Neutrophil (primary cell): ENCODE measurements at regions not wholly inside any gene's neighbourhood (a gene's known extent, or its start where the extent isn't known, plus 50 kb on each side); places are given as distances from the start of the nearest gene placed in this dataset.

Experiments used
- H3K27ac ChIP-seq: fragments of 200-600 bp; sonication (generic); 2 replicates; pipeline ENCODE4 v1.5.1; 2016; ENCODE audit warnings: mild to moderate bottlenecking, moderate library complexity
- H3K27me3 ChIP-seq: fragments of 200-600 bp; sonication (generic); 2 replicates; pipeline ENCODE4 v1.6.0; 2016; ENCODE audit warnings: mild to moderate bottlenecking
- H3K36me3 ChIP-seq: fragments of 200-600 bp; sonication (generic); 2 replicates; pipeline ENCODE4 v1.5.1; 2017
- H3K4me1 ChIP-seq, 2 experiments: fragments of 200-600 bp in 1 of 2; sonication (generic) in 1 of 2; 1 replicate in 1 of 2; 2 replicates in 1 of 2; pipeline versions ENCODE4 v1.5.1 to v1.6.1; 2013 to 2016; ENCODE audit warnings: low read depth in 1 of 2, low read length in 1 of 2, mild to moderate bottlenecking in 1 of 2, moderate library complexity in 1 of 2; ENCODE audit not compliant: control insufficient read depth in 1 of 2, insufficient read depth in 1 of 2
- H3K4me3 ChIP-seq, 2 experiments: fragments of 200-600 bp in 1 of 2; sonication (generic) in 1 of 2; 1 replicate in 1 of 2; 2 replicates in 1 of 2; pipeline ENCODE4 v1.5.1; 2013 to 2016; ENCODE audit warnings: low read depth in 1 of 2, low read length in 1 of 2, mild to moderate bottlenecking in 1 of 2, moderate library complexity in 1 of 2
- H3K9me3 ChIP-seq: fragments of 200-600 bp; sonication (generic); 2 replicates; pipeline ENCODE4 v1.5.1; 2016
- TF ChIP-seq, protein P1 (sequence below): fragments of 200-600 bp; sonication (generic); IDR thresholded peaks from 2 replicates; pipeline ENCODE4 v1.5.1; 2016; ENCODE audit warnings: antibody characterized with exemption

DNA sequence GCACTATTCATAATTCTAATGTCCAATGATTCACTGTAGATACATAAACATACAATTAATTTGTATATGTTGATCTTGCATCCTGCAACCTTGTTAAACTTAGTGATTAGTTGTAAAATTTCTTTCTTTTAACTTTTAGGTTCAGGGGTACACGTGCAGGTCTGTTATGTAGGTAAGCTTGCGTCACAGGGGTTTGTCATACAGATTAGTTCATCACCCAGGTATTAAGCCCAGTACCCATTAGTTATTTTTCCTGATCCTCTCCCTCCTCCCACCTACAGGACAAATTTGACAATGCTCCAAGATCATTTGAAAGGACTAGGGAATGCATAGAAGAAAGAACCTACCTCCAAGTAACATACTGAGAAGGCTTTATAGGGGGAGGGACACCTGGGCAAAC lies 290.1 kb downstream of the SRBD1 start:
- no peaks in the 10 kb centered on the region for H3K36me3 ChIP-seq
- no peaks in the 10 kb centered on the region for H3K4me1 ChIP-seq
- no peaks in the 10 kb centered on the region for H3K27me3 ChIP-seq
- no peaks in the 10 kb centered on the region for H3K9me3 ChIP-seq
- no peak overlapping the region for H3K27ac ChIP-seq
- no peak overlapping the region for H3K4me3 ChIP-seq
- TF ChIP-seq, protein P1, sequence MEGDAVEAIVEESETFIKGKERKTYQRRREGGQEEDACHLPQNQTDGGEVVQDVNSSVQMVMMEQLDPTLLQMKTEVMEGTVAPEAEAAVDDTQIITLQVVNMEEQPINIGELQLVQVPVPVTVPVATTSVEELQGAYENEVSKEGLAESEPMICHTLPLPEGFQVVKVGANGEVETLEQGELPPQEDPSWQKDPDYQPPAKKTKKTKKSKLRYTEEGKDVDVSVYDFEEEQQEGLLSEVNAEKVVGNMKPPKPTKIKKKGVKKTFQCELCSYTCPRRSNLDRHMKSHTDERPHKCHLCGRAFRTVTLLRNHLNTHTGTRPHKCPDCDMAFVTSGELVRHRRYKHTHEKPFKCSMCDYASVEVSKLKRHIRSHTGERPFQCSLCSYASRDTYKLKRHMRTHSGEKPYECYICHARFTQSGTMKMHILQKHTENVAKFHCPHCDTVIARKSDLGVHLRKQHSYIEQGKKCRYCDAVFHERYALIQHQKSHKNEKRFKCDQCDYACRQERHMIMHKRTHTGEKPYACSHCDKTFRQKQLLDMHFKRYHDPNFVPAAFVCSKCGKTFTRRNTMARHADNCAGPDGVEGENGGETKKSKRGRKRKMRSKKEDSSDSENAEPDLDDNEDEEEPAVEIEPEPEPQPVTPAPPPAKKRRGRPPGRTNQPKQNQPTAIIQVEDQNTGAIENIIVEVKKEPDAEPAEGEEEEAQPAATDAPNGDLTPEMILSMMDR = no peak

DNA sequence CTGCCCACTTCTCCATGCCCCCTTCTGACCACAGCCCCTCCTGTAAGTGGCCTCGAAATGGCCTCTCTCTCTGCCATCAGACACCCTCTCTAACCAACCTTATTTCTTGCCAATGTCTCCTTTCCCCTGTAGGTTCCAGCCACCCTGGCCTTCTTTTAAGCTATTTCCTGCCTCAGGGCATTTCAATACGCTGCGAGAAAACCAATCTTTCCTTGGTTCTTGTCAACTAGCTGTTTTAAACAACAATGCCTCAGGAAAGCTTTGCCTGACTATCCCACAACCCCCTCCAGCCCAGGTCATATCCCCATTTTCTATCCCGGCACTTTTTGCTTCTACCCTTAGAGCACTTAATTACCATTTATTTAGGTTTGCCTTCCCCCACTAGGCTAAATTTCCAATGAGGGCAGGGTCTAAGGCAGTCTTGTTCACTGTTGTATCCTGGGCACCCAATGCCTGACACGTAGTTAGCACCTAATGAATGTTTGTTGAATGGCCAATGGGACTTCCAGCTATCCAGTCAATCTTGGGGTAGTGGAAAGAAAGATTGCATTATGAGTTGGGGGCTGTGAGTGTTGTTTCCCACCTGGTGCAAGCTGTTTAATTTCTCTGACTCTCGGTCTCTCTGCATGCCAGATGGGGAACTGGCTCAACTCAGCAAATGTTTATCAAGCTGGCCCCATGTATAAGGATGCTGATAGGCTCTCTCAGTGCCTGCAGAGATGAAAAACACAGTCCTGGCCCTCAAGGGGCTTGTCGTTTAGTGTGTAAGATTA lies 291.2 kb downstream of the SRBD1 start:
- H3K4me3 ChIP-seq = no peak overlapping the region
- H3K4me1 ChIP-seq = no peaks in the 10 kb centered on the region
- no peak overlapping the region for H3K27ac ChIP-seq
- no peaks in the 10 kb centered on the region for H3K9me3 ChIP-seq
- no peaks in the 10 kb centered on the region for H3K27me3 ChIP-seq
- H3K36me3 ChIP-seq = no peaks in the 10 kb centered on the region
- TF ChIP-seq, protein P1 = no peak

DNA sequence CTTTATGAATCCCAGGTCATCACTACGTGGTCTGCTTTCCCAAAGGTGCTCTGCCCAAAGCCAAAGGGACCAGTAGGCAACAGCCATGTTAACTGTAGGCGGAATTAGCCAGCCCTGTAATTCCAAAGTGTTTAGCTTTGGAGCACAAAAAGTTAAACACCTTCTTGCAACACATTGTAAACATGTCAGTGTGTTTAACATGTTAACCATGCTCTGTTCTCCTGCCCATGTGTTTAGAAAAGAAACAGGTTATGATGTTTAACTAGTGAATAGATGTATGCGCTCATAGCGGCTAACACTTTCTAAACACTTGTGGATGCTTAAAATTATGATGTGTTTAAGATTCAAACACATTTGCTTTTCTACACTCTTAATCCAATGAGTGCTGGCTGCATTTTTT lies 292.4 kb downstream of the SRBD1 start:
- H3K36me3 ChIP-seq = no peaks in the 10 kb centered on the region
- TF ChIP-seq, protein P1 = no peak
- H3K27me3 ChIP-seq = no peaks in the 10 kb centered on the region
- H3K4me1 ChIP-seq = no peaks in the 10 kb centered on the region
- H3K4me3 ChIP-seq = no peak overlapping the region
- H3K9me3 ChIP-seq = no peaks in the 10 kb centered on the region
- H3K27ac ChIP-seq = no peak overlapping the region

DNA sequence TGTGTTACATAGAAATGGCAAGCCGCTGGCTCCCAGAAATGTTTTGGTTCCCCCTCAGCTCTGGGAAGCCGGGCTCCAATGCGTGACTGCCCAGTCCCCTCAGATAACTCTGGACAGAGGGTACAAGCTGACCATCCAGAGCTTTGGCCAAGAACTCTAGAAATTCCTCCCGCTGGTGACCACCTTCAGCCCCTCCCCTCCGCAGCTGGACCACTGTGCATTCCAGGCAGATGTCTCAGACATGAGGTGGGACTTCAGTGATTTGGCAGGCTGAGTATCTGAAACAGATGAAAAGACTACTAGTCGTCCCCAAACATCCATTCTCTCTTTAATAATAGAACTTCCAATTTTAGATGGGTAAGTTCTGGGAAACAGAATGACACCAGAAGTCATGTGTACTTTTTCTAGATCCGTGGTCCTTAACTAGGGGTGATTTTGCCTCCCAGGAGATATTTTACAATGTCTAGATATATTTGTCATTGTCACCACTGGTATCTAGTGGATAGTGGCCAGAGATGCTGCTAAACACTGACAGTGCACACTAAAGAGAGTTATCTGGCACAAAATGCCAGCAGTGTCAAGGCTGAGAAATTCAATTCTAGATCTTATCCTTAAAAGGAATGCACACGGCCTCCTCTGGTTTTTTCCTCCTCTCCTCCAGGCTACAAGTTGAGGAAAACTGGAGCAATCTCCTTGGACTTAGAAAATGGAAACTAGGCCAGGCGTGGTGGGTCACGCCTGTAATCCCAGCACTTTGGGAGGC lies 294.3 kb downstream of the SRBD1 start:
- no peaks in the 10 kb centered on the region for H3K27me3 ChIP-seq
- H3K9me3 ChIP-seq = no peaks in the 10 kb centered on the region
- no peak overlapping the region for H3K27ac ChIP-seq
- TF ChIP-seq, protein P1 = no peak
- H3K4me3 ChIP-seq = no peak overlapping the region
- no peaks in the 10 kb centered on the region for H3K4me1 ChIP-seq
- no peaks in the 10 kb centered on the region for H3K36me3 ChIP-seq

- no peaks in the 10 kb centered on the region for H3K4me1 ChIP-seq
- H3K27ac ChIP-seq = no peak overlapping the region
- TF ChIP-seq, protein P1 = no peak
- H3K27me3 ChIP-seq = no peaks in the 10 kb centered on the region
- no peaks in the 10 kb centered on the region for H3K9me3 ChIP-seq
- H3K36me3 ChIP-seq = no peaks in the 10 kb centered on the region
- no peak overlapping the region for H3K4me3 ChIP-seq
These were observed 295.2 kb downstream of the SRBD1 start for GRCh38 chr2:45315861-45316260.
